Activated naive CD4-positive, alpha-beta T cell treated with anti-CD3 and anti-CD28 coated beads, Interleukin-2, amount 50 U/mL, for 16 hours (primary cell): ENCODE measurements at regions not wholly inside any gene's neighbourhood (a gene's known extent, or its start where the extent isn't known, plus 50 kb on each side); places are given as distances from the start of the nearest gene placed in this dataset.
"Not testable (repeated sequence)": the region's sequence is repeated elsewhere in the genome, so short reads cannot be mapped to it uniquely, and the experiment has no call there.

Experiments
- DNase-seq: peaks from one replicate; pipeline ENCODE4 v3.0.0-alpha.2; 2020

DNA sequence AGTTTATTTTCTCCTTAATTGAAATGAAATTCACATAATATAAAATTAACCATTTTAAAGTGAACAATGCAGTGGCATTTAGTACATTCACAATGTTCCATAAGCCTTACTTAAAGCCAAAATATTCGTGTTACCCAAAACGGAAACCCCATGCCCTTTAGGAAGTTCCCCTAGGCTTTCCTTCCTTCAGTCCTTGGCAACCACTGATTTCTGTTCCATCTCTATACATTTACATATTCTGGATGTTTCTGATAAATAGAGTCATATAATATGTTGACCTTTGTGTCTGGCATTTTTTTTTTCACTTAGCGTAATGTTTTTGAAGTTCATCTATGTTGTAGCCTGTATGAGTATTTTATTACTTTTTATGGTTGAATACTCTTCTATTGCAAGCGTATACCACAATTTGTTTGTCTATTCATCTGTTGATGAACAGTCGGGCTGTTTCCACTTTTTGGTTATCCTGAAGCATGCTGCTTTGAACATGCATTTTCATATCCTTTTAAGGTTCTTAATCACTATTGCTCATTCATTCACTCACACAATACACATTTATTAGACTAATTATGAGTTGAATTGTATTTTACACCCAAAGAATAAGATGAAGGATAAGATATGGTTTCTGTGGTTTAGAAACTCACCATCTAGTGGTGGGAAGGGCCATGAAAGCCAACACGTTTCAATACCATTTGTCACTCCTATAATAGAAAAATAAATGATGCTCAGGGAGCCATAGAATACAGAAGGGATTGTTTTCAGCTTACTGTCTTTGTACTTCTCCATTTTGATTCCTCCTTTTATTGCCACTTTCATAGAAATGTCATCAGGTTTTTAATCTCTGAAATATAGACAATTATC, 408.2 kb upstream of the CBLB start:
- no peak for DNase-seq

DNA sequence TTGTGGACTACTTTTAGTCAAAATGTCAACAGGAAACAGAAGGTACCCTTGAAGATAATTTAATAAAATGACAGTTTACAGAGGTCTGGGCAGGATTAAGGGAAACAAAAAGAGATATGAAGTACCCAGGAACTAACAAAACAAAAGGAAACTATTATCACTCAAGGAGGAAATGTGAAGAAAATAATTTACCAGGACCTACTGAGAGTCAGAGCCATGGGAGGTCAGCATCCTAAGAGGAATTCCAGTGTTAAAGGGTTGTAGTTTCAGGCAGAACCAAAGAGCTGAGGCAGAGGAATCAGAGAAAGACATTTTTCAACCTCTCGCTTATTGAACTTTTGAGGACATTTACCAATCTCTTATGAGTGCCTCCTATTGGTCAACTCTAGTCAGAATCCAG, 408.9 kb upstream of the CBLB start:
- no peak for DNase-seq

DNA sequence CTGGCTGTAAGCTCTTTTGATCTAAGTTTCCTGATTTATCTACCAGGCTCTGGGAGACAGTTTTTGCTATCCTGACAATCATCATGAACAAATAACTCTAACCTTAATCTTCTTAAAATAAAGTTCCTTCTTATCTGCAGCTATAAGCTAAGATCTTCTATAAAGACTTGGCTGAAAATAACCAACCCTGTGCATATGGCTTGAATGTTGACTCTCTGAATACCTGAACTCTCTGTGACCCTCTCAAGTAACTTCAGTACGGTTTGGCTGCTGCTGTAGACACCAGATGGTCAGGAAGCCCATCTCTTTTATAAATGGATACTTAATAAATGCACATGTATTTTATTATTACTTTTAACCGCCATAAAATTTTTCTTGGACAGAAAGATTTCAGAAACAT, 412.4 kb upstream of the CBLB start:
- no peak for DNase-seq

DNA sequence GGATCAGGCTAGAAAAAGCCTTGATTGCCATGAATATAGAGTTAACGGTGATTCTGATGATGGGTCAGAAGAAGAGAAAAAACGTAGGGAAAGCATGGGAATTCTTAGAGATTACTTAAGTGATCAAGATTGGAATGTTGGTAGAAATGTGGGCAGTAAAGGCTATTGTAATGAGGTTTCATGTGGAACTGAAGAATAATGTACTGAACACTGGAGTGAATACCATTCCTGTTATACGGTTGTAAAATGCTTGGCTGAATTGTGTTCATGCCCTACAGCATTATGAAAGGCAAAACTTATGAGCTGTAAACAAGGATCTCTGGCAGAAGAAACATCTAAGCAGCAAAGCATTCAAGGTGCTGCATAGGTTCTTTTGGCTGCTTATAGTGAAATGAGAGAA, 414.1 kb upstream of the CBLB start:
- no peak for DNase-seq

DNA sequence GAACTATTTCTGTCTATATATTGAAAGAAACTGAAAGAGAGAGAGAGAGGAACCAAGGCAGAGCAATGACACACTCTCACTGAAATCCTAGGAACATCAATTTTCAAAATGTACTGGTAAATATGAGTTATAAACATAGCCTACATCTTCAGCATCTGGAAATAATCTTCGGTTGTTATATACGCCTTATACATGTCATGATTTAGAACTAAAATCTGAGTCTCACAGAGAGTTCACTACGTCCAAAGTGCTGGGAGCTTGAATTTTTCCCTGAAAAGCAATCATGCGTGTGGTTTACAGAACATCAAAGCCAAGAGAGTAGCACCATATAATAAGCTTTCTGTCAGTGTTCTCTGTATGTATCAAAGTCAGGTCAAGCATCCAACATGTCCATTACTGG, 420.0 kb upstream of the CBLB start:
- no peak for DNase-seq

DNA sequence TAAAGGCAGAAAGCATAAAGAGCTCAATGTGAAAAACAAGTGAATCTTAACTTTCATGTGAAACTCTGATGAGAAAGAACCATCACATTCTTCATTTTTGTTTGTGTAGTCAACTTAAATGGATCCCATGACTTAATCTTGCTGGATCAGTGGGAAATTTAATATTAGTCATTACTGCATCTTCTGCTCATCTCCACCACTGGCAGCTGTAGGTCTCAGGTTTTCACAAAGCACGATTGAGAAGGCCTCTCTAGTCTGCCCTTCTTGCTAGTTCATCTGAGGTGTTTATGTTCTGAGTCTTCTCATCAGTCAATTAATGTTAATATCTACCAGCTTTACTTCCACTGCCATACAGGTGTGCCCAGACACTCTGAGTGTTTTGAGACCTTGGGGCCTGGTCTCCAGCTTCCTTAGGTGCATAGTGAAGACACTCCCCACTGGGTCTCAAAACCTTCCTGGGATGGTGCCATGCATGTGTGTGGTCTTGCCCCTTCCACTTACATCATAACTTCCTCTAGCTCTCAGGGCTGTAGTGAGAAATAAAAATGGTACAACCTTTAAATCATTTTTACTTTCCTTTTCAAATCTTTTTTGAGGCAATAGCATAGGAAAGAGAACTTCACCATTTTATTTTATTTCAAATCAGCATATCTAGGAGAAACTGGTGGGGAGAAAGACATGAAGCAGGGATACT, 421.6 kb upstream of the CBLB start:
- DNase-seq = no peak

DNA sequence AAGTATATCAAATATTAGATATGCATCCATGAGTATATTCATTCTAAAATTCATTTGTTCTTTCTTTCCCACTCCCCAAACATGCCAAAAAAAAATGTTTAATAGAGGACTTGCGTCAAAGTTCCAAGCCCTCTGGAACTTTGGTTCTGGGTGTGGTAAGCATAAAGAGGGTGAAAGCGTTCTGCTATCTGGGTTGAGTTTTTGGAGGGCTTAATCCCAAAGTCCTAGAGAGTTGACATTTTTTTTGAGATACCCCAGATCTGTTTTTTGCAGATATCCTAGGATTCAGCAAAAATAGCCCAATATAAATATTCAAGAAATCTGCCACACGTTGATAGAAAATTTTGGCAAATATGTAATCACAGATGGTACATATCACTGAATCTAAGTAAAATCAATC, 424.3 kb upstream of the CBLB start:
- no peak for DNase-seq

DNA sequence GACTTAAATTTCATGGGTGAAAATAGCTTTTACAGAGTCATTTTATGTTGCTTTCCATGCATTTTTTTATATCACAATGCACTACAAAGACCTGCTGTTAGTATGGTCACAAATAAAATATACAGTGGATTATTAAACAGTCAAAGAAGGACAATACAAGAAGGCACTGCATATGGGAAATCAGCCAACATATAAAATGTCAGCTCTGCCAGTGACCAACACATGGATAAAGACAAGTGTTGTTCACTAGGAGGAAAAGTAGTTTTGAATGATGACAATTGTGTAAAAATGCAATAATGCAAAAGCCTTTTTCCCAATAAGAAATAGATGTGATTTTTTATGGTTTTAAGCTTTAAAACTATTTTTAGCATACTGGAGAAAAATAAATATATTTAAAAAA, 425.3 kb upstream of the CBLB start:
- DNase-seq = no peak

DNA sequence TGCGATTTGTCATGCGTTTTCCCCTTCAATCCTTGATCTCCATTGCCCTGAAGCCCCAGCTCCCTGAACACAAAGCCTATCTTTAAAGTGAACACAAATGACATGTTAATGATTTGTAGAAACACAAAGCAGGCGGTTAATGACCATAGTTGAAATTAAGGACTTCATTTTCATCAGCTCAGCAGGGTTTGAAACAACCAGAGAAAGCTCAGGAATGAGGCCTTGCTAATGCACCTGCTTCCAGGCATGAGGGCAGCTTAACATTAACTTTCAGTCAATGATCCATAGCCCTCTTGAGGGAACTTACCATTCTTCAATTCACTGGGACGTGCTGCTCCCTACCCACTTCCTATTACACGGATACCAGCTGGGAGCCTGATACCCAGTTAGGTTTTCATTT, 427.2 kb upstream of the CBLB start:
- no peak for DNase-seq

DNA sequence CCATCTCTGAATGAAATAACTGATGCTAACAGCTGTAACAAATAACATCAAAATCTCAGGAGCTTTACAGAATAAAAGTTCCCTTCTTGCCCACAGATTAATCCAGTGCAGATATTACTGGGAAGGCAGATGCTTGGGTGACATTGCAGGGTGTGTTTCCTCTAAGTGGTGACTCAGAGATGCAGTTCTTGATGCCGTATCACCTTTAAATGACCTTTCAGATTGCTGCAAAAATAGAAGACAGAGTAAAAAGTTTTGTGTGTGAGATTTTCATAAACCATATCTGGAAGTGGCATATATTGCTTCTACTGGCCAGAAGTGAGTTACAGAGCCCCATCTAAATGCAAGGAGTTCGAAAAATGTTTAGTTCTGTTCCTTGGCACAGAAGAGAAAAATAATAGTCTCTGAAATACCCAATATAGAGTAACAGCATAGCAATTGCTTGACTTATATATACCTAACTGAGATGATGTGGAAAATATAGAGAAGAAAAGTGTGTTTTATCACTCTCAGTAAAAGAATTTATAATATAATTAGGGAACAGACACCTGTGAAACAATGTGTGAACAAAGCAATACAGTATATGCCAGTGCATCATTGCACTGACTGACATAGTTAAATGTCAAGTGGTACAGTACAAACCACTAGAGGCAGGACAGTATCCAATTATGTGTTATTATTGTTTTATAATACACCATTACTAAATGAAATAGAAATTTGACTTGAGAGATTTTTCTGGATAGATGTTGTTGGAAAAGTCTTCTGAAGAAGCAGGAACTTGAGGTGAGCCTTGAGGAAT, 430.7 kb upstream of the CBLB start:
- no peak for DNase-seq

DNA sequence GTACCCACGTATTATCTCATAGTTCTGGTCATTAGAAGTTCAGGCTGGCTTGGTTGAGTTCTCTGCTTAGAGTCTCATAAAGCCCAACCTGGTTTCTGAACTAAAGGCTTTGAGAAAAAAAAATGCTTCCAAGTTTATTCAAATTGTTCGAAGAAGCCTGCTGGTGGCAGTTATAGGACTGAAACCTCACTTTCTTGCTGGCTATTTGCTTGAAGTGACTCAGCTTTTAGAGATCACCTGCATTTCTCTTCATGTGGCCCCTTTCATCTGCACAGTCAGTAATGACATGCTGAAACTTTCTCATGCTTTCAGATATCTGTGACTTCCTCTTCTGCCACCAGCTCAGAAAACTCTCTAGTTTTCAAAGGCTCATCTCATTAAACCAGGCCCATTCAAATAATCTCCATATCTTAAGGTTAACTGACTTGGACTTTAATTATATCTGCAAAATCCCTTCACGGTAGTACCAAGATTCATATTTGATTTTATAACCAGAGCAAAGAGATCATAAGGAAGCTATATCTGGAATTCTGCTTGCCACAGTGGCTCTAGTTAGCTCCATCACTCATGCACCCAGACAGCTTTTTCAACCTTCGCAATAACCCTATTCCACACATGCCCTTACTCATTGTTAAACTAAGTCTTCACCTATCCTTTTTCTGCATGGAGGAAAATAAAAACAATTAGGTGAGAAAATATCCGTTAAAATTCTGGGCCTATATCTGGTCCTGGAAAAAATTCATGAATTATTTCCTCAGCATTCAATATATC, 433.8 kb upstream of the CBLB start:
- no peak for DNase-seq

DNA sequence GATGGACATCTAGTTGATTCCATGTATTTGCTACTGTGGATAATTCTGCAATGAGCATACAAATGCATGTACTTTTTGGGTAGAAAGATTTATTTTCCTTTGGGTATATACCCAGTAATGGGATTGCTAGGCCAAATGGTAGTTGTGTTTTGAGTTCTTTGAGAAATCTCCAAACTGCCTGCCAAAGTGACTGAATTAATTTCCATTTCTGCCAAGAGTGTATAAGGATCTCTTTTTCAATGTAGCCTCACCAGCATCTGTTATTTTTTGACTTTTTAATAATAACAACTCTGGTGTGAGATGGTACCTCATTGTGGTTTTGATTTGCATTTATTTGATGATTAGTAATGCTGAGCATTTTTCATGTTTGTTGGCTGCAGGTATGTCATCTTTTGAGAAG, 435.0 kb upstream of the CBLB start:
- no peak for DNase-seq

DNA sequence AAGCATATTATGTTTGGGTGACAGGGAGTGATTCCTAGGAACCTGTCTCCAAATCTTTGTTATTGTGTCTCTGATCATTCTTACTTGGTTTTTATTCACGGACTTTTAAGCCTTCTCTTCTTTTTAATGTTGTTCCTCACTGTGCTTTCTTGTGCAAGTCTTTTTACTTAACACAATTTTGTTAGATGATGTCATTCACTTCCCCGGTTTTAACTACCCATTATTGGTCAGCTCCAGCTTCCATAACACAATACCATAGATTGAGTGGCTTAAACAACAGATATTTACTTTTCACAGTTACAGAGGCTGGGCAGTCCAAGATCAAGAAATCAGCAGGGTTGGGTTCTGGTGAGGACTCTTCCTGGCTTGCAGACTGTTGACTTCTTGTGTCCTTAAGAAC, 436.3 kb upstream of the CBLB start:
- no peak for DNase-seq

DNA sequence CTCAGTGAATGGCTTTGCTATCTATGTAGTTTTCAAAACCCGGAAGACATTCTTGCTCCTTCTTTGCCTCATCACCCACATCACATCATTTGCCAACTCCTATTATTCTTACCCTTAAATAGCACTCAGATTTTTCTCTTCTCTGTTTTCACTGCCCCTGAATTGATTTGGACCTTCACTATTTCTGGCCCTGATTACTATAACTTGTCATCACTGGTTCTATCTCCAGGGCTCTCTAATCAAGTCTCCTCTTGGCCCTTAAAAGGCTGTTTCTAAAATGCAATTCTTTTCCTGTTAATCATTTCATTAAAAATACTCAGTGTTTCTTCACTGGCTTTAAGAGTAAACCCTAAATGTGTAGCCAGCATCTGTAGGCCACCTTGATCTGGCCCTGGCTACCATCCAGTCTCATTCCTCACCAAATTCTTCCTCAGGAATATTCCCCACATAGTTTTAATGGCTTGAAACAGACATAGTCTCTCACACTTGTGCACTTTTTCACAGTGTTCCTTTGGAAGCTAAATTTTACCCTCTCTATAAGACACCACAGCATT, 437.1 kb upstream of the CBLB start:
- no peak for DNase-seq

DNA sequence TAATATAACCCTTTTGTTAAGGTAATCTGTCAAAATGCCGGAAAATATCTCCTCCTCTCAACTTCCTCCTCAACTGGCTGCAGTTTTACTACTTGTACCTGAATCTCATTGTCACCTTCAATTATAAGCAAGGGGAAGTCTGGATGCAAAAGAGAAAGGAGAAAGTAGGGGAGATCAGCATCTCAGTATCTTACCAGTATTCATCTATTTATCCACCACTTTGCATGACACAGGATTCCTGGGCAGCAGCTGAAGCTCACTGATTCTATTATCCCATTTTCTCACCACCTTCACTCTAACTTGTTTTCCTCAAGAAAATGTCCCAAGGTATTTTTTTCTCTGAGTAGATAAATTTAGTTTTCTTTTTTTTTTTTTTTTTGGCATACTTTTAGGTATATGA, 440.5 kb upstream of the CBLB start:
- no peak for DNase-seq

DNA sequence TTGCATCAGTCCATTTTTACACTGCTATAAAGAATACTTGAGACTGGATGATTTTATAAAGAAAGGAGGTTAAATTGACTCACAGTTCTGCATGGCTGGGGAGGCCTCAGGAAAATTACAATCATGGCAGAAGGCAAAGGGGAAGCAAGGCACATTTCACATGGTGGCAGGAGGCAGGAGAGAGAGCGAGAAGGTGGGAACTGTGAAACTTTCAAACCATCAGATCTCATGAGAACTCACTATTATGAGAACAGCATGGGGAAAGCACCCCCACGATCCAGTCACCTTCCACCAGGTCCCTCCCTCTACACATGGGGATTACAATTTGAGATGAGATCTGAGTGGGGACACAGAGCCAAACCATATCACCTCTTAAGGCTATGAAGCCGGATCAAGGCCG, 441.0 kb upstream of the CBLB start:
- not testable (repeated sequence) for DNase-seq

DNA sequence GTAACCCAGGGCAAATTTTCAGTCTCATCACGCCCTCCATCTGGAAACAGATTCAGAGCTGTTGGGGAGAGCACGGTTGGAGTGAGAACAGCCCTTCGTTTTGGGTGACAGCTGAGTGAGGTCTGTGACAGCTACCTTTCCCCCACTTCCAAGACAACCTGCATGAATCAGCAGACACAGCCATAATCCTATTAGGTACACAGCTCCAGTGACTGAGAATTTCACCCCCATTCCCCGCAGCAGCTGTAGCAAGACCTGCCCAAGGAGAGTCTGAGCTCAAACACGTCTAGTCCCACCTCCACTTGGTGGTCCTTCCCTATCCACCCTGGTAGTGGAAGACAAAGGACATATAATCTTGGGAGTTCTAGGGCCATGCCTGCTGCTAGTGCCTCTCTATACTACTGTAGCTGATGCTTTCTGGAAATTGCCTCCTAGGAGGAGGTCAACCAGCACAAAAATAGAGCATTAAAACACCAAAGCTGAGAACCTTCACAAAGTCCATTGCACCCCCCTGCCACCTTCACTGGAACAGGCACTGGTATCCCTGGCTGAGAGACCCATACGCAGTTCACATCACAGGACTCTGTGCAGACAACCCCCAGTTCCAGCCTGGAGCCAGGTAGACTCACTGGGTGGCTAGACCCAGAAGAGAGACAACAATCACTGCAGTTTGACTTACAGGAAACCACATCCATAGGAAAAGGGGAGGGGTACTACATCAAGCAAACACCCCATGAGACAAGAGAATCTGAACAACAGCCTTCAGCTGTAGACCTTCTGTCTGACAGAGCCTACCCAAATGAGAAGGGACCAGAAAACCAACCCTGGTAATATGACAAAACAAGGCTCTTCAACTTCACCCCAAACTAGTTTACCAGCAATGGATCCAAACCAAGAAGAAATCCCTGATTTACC, 448.6 kb upstream of the CBLB start:
- no peak for DNase-seq

DNA sequence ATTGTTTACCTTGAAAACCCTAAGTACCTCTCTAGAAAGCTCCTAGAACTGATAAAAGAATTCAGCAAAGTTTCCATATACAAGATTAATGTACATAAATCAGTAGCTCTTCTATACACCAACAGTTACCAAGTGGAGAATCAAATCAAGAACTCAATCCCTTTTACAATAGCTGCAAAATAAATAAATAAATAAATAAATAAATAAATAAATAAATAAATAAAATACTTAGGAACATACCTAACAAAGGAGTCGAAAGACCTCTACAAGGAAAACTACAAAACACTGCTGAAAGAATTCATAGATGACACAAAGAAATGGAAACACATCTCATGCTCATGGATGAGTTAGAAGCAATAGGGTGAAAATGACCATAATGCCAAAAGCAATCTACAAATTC, 452.6 kb upstream of the CBLB start:
- DNase-seq = not testable (repeated sequence)

DNA sequence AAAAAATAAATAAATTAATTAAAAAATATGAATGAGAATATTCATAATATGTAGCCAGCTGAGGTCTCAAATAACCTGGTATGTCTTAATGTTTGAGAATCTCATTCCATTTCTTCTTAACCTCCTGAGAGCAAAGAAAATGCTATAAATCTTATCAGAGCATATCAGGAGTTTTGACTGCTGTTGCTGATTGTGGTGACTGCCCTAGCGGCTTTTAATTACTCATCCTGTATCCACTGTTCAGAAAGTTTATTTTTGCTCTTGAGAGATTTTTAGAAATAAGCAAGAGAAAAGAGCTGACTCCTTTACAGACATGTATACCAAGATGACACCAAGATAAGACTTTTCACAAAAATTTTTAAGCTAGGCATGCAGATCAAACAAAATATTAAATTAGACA, 454.8 kb upstream of the CBLB start:
- no peak for DNase-seq

DNA sequence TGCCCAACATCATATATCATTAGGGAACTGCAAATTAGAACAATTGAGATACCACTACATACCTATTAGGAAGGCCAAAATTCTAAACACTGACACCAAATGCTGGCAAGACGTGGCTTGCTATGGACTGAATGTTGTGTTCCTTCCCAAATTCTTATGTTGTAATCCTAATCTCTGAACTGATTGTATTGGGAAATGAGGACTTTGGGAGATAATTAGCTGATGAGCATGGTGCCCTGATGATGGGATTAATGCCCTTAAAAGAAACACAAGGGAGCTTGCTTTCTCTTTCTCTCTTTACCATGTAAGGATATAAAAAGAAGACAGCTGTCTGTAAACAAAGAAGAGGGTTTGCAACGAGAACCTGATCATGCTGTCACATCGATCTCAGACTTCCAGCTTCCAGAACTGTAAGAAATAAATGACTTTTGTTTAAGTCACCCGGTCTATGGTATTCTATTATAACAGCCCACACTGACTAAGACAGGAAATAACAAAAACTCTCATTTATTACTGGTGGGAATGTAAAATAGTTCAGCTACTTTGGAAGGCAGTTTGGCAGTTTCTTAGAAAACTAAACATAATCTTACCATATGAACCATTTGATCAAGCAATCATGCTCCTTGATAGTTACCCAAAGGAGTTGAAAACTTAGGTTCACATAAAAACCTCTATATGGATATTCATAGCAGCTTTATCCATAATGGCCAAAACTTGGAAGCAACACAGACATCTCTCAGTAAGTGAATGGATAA, 458.3 kb upstream of the CBLB start:
- DNase-seq = no peak

DNA sequence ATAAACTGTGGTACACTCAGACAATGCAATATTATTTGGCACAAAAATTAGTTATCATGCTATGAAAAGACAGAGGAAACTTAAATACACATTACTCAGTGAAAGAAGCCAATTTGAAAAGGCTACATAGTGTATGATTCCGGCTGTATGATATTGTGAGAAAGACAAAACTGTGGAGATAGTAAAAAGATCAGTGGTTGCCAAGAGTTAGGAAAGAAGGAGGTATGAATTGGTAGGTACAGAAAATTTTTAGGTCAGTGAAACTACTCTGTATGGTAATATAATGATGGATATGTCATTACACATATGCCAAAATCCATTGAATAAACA, 458.8 kb upstream of the CBLB start:
- DNase-seq = no peak
